Tibial nerve (tissue), 4 donors: ENCODE measurements at regions not wholly inside any gene's neighbourhood (a gene's known extent, or its start where the extent isn't known, plus 50 kb on each side); places are given as distances from the start of the nearest gene placed in this dataset.

Experiments
- DNase-seq, 2 donors: peaks; one replicate each; pipeline ENCODE4 v3.0.0-alpha.2; 2019; ENCODE audit warnings: low spot score in 2 of 2
- H3K27ac ChIP-seq, 4 donors: fragments of 200-600 bp; sonication (generic) in 3 of 4; one replicate each; pipeline ENCODE4 v1.5.1; 2017 to 2019; ENCODE audit warnings: mild to moderate bottlenecking in 1 of 4
- H3K27me3 ChIP-seq, 2 donors: fragments of 200-600 bp; sonication (generic) in 1 of 2; one replicate each; pipeline versions ENCODE4 v1.5.1 to v1.6.0; 2017 to 2019
- H3K36me3 ChIP-seq, 3 donors: fragments of 200-600 bp; sonication (generic); one replicate each; pipeline ENCODE4 v1.5.1; 2018 to 2019
- H3K4me1 ChIP-seq, 4 donors: fragments of 200-600 bp; sonication (generic) in 3 of 4; one replicate each; pipeline ENCODE4 v1.5.1; 2017 to 2019
- H3K4me3 ChIP-seq, 4 donors: fragments of 200-600 bp; sonication (generic) in 3 of 4; one replicate each; pipeline ENCODE4 v1.5.1; 2017 to 2019; ENCODE audit warnings: mild to moderate bottlenecking in 1 of 4, moderate library complexity in 1 of 4
- H3K9me3 ChIP-seq, 4 donors: fragments of 200-600 bp; sonication (generic) in 3 of 4; one replicate each; pipeline ENCODE4 v1.5.1; 2017 to 2019
- EP300 ChIP-seq, 2 donors: sonication (generic); formaldehyde crosslinking; IDR thresholded peaks; one replicate each; pipeline ENCODE4 v1.6.1; 2017; ENCODE audit warnings: antibody characterized with exemption in 2 of 2, mild to moderate bottlenecking in 1 of 2
- POLR2A ChIP-seq, 2 donors: fragments of 450-650 bp; IDR thresholded peaks; one replicate each; pipeline ENCODE4 v1.6.1; 2017; ENCODE audit warnings: antibody characterized with exemption in 2 of 2, mild to moderate bottlenecking in 2 of 2, moderate library complexity in 2 of 2
- WGBS, 2 donors: methylation state at CpG; one replicate each; pipeline ENCODE4 v1.1.5; 2018; 5-methylcytosine and 5-hydroxymethylcytosine counted together
- TF ChIP-seq, protein P1 (sequence below), 5 experiments: fragments of 200-600 bp in 3 of 5; fragments of 450-650 bp in 2 of 5; sonication (generic) in 3 of 5; IDR thresholded peaks; one replicate each; pipeline ENCODE4 v1.5.1; 2016 to 2019; ENCODE audit warnings: antibody characterized with exemption in 5 of 5, mild to moderate bottlenecking in 3 of 5, moderate library complexity in 2 of 5

DNA sequence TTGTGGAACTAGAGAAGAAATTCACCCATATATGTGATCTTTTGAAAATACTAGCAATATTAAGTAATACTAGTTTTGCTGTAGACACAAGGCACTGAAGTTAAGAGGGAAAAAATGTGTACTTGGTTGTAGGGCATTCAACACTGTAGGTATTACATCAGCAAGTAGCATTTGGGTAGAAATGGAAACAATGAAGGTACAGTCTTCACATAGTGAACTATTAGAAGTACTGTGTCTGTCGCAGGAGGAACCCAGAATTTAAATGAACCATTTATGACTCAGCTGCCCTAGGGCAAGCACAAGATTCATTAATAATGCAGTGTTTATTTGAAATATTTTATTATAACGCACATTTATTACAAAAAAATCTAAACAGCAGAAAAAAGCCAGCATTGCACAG, 572.7 kb upstream of the TENM3 start:
- Histone ChIP-seq H3K4me3 (no peak overlapping the region), H3K36me3 (no peaks in the 10 kb centered on the region), H3K4me1 (peaks cover 0 to 14% (median 0%) of the 10 kb centered on the region in 4 donors), H3K27ac (no peak overlapping the region), H3K9me3 (no peaks in the 10 kb centered on the region), H3K27me3 (no peaks in the 10 kb centered on the region)
- no peak for DNase-seq
- TF ChIP-seq, protein P1, sequence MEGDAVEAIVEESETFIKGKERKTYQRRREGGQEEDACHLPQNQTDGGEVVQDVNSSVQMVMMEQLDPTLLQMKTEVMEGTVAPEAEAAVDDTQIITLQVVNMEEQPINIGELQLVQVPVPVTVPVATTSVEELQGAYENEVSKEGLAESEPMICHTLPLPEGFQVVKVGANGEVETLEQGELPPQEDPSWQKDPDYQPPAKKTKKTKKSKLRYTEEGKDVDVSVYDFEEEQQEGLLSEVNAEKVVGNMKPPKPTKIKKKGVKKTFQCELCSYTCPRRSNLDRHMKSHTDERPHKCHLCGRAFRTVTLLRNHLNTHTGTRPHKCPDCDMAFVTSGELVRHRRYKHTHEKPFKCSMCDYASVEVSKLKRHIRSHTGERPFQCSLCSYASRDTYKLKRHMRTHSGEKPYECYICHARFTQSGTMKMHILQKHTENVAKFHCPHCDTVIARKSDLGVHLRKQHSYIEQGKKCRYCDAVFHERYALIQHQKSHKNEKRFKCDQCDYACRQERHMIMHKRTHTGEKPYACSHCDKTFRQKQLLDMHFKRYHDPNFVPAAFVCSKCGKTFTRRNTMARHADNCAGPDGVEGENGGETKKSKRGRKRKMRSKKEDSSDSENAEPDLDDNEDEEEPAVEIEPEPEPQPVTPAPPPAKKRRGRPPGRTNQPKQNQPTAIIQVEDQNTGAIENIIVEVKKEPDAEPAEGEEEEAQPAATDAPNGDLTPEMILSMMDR (IDR thresholded peaks at IDR 0.05) = no peak
- TF ChIP-seq EP300 (IDR thresholded peaks at IDR 0.05) = no peak
- TF ChIP-seq POLR2A (IDR thresholded peaks at IDR 0.05) = no peak
- 47 to 62% methylated on average over 2 of the region's 2 CpGs for WGBS, 2 donors

DNA sequence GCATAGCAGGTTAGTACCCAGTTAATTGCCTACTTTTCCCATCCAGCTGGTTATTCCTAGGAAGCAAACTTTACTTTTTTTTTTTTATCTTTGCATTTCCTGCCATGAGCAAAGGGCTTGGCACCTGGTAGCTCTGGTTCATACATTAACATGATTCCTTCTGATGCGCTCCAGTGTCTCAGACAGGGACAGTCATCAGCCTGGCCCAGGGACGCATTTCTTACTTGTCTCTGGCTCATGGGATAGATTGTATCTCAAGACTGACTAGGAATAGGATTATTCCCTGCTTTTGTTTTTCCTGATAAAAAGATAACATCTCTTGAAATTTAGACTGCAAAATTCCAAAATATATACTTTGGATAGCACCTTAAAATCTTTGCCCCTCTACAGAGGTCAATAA, 571.5 kb upstream of the TENM3 start:
- TF ChIP-seq POLR2A (IDR thresholded peaks at IDR 0.05) = no peak
- TF ChIP-seq EP300 (IDR thresholded peaks at IDR 0.05) = no peak
- TF ChIP-seq, protein P1 (IDR thresholded peaks at IDR 0.05) = no peak
- H3K27ac ChIP-seq = no peak overlapping the region
- no peaks in the 10 kb centered on the region for H3K36me3 ChIP-seq
- no peaks in the 10 kb centered on the region for H3K27me3 ChIP-seq
- no peaks in the 10 kb centered on the region for H3K9me3 ChIP-seq
- 82 to 84% methylated on average over 2 of the region's 2 CpGs for WGBS, 2 donors
- H3K4me1 ChIP-seq = peaks cover 0 to 14% (median 0%) of the 10 kb centered on the region in 4 donors
- H3K4me3 ChIP-seq = no peak overlapping the region
- DNase-seq = no peak

DNA sequence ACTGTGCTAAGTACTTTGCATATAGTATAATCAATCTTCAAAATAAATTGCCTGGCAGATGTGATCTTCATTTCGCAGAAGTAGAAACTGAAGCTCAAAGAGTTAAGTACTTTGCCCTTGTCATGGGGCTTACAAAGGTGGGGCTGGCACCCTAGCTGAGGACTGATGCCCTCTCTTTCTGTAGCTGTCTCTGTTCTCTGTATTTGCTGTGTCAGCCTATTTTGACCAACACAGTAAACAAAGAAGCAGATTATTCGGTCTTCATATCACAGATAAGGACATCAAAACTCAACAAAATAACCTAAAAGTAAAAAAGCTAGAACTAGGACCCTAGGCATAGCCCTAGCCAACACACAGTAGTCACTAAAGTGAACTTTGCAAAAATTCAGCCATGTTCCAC, 570.5 kb upstream of the TENM3 start:
- no peak for DNase-seq
- Histone ChIP-seq H3K27me3 (no peaks in the 10 kb centered on the region), H3K36me3 (no peaks in the 10 kb centered on the region), H3K27ac (peak overlapping the region in 1 of 4 donors; percentile 6), H3K9me3 (no peaks in the 10 kb centered on the region), H3K4me1 (peaks cover 0 to 14% (median 0%) of the 10 kb centered on the region in 4 donors), H3K4me3 (no peak overlapping the region)
- TF ChIP-seq, protein P1 (IDR thresholded peaks at IDR 0.05) = no peak
- TF ChIP-seq EP300 (IDR thresholded peaks at IDR 0.05) (no peak), POLR2A (IDR thresholded peaks at IDR 0.05) (no peak)
- 46 to 60% methylated on average over 2 of the region's 2 CpGs for WGBS, 2 donors

DNA sequence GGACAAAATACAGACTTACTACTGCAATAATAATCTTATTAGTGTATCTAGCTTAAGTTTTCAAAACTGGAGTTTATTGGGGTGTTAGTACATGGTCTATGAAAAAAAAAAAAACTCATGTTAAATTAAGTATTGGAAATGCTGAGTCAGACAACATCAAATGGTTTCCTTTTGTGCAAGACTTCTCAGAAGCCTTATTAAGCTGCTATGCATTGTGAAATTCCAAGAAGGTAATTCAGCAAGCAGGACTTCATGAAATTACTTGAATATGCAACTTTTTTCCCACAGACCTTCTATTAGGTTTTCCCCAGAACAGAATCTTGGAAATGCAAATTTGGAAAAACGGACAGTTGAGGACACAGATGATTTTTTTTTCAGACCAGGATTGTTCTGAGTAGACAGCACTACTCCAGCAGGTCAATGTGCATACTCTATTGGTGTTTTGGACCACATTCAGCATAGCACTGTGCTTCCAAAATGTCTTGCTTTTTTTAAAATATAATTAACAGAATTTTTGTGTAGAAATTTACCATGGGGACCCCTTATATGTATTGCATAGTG, 568.8 kb upstream of the TENM3 start:
- Histone ChIP-seq H3K27ac (no peak overlapping the region), H3K4me3 (no peak overlapping the region), H3K9me3 (no peaks in the 10 kb centered on the region), H3K27me3 (no peaks in the 10 kb centered on the region), H3K4me1 (peaks cover 0 to 14% (median 0%) of the 10 kb centered on the region in 4 donors), H3K36me3 (no peaks in the 10 kb centered on the region)
- DNase-seq = no peak
- 46 to 71% methylated on average over 1 of the region's 1 CpG for WGBS, 2 donors
- TF ChIP-seq, protein P1 (IDR thresholded peaks at IDR 0.05) = no peak
- TF ChIP-seq EP300 (IDR thresholded peaks at IDR 0.05) (no peak), POLR2A (IDR thresholded peaks at IDR 0.05) (no peak)

DNA sequence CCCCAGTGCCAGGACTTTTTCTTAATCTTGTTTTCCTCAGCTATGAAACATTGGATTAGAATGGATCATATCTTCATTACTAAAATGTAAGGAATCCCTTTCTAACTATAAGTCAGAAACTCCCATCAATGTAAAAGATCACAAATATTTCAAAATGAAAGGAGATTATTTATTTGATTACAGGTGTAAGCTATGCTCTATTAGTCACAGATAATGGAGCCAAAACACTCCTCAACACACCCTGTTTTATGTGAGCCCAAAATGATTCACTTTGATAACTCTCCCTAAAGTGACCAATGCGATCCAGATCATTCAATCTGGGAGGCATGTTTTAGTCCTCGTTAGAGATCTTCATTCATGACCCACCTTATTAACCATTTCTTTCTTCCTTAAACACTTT, 566.7 kb upstream of the TENM3 start:
- 47 to 50% methylated on average over 2 of the region's 2 CpGs for WGBS, 2 donors
- Histone ChIP-seq H3K4me3 (no peak overlapping the region), H3K9me3 (no peaks in the 10 kb centered on the region), H3K4me1 (peaks cover 0 to 5% (median 0%) of the 10 kb centered on the region in 4 donors), H3K27ac (no peak overlapping the region), H3K36me3 (no peaks in the 10 kb centered on the region), H3K27me3 (no peaks in the 10 kb centered on the region)
- TF ChIP-seq POLR2A (IDR thresholded peaks at IDR 0.05) (no peak), EP300 (IDR thresholded peaks at IDR 0.05) (no peak)
- TF ChIP-seq, protein P1 (IDR thresholded peaks at IDR 0.05) = no peak
- DNase-seq = no peak
